Mesenchymal stem cell (in vitro differentiated cells and primary cell): ENCODE measurements at regions not wholly inside any gene's neighbourhood (a gene's known extent, or its start where the extent isn't known, plus 50 kb on each side); places are given as distances from the start of the nearest gene placed in this dataset.

Source experiments
- DNase-seq: peaks from one replicate; pipeline ENCODE4 v3.0.0-alpha.2; 2013
- H2AFZ ChIP-seq: one replicate; pipeline ENCODE4 v1.6.1; 2013; ENCODE audit warnings: low read depth, mild to moderate bottlenecking, control low read depth, inconsistent platforms, low read length, moderate library complexity
- H2AK5ac ChIP-seq: 2 replicates; pipeline ENCODE4 v1.6.1; 2013; ENCODE audit warnings: low read length, moderate library complexity, mild to moderate bottlenecking, inconsistent platforms; ENCODE audit not compliant: severe bottlenecking
- H2BK120ac ChIP-seq: one replicate; pipeline ENCODE4 v1.6.1; 2013; ENCODE audit warnings: low read depth, mild to moderate bottlenecking, inconsistent platforms, low read length, moderate library complexity
- H2BK12ac ChIP-seq, 2 experiments: one replicate each; pipeline ENCODE4 v1.6.1; 2013; ENCODE audit warnings: inconsistent platforms in 2 of 2, low read length in 2 of 2, mild to moderate bottlenecking in 2 of 2, moderate library complexity in 2 of 2, control low read depth in 1 of 2
- H2BK15ac ChIP-seq: one replicate; pipeline ENCODE4 v1.6.1; 2013; ENCODE audit warnings: mild to moderate bottlenecking, low read depth, inconsistent platforms; ENCODE audit not compliant: poor library complexity, severe bottlenecking
- H2BK5ac ChIP-seq: 2 replicates; pipeline ENCODE4 v1.6.1; 2013; ENCODE audit warnings: low read depth, mild to moderate bottlenecking, low read length, control low read depth, inconsistent platforms; ENCODE audit not compliant: poor library complexity, severe bottlenecking
- H3K14ac ChIP-seq, 2 experiments: one replicate each; pipeline ENCODE4 v1.6.1; 2013; ENCODE audit warnings: inconsistent platforms in 2 of 2, low read length in 2 of 2, control low read depth in 1 of 2, mild to moderate bottlenecking in 1 of 2, moderate library complexity in 1 of 2
- H3K18ac ChIP-seq, 2 experiments: one replicate each; pipeline ENCODE4 v1.6.1; 2013; ENCODE audit warnings: inconsistent platforms in 2 of 2, low read length in 2 of 2, control low read depth in 1 of 2, low read depth in 1 of 2, mild to moderate bottlenecking in 1 of 2
- H3K23ac ChIP-seq, 2 experiments: one replicate each; pipeline ENCODE4 v1.6.1; 2013; ENCODE audit warnings: inconsistent platforms in 2 of 2, low read length in 2 of 2, mild to moderate bottlenecking in 2 of 2, moderate library complexity in 2 of 2, control low read depth in 1 of 2
- H3K27ac ChIP-seq: 2 replicates; pipeline ENCODE4 v1.5.1; 2013; ENCODE audit warnings: mild to moderate bottlenecking, moderate library complexity, low read length, control low read depth, inconsistent platforms; ENCODE audit not compliant: poor library complexity, severe bottlenecking
- H3K27me3 ChIP-seq, 2 experiments: 2 replicates each; pipeline versions ENCODE4 v1.6.1 to v1.7.0; 2013; ENCODE audit warnings: low read length in 2 of 2, mild to moderate bottlenecking in 2 of 2, moderate library complexity in 2 of 2, control low read depth in 1 of 2, inconsistent platforms in 1 of 2; ENCODE audit not compliant: control insufficient read depth in 1 of 2, insufficient read depth in 1 of 2
- H3K36me3 ChIP-seq, 2 experiments: 2 replicates each; pipeline versions ENCODE4 v1.6.1 to v1.7.0; 2013; ENCODE audit warnings: low read length in 2 of 2, control low read depth in 1 of 2, inconsistent platforms in 1 of 2, low read depth in 1 of 2, mild to moderate bottlenecking in 1 of 2; ENCODE audit not compliant: insufficient read depth in 2 of 2, control insufficient read depth in 1 of 2
- H3K4ac ChIP-seq, 2 experiments: one replicate each; pipeline ENCODE4 v1.6.1; 2013; ENCODE audit warnings: inconsistent platforms in 2 of 2, low read length in 2 of 2, mild to moderate bottlenecking in 2 of 2, moderate library complexity in 2 of 2, control low read depth in 1 of 2, low read depth in 1 of 2
- H3K4me1 ChIP-seq: 2 replicates; pipeline ENCODE4 v1.6.1; 2013; ENCODE audit warnings: low read depth, low read length, control low read depth; ENCODE audit not compliant: control insufficient read depth, insufficient read depth
- H3K4me2 ChIP-seq: 2 replicates; pipeline ENCODE4 v1.6.1; 2013; ENCODE audit warnings: low read length, mild to moderate bottlenecking, inconsistent platforms; ENCODE audit not compliant: poor library complexity, severe bottlenecking
- H3K4me3 ChIP-seq, 2 experiments: 2 replicates each; pipeline versions ENCODE4 v1.5.1 to v1.7.0; 2013; ENCODE audit warnings: low read length in 2 of 2, mild to moderate bottlenecking in 2 of 2, control low read depth in 1 of 2, low read depth in 1 of 2; ENCODE audit not compliant: insufficient read depth in 1 of 2
- H3K79me1 ChIP-seq: replicated peaks from 2 replicates; pipeline ENCODE4 v1.6.1; 2013; ENCODE audit warnings: mild to moderate bottlenecking, control low read depth, low read length, inconsistent platforms; ENCODE audit not compliant: poor library complexity, severe bottlenecking
- H3K9ac ChIP-seq: 2 replicates; pipeline ENCODE4 v1.7.0; 2013; ENCODE audit warnings: mild to moderate bottlenecking, low read length, moderate library complexity
- H3K9me3 ChIP-seq: 2 replicates; pipeline ENCODE4 v1.7.0; 2013; ENCODE audit warnings: mild to moderate bottlenecking, low read length; ENCODE audit not compliant: control insufficient read depth
- H4K8ac ChIP-seq: one replicate; pipeline ENCODE4 v1.6.1; 2013; ENCODE audit warnings: inconsistent platforms, mild to moderate bottlenecking, low read length, moderate library complexity
- H4K91ac ChIP-seq: one replicate; pipeline ENCODE4 v1.6.1; 2013; ENCODE audit warnings: mild to moderate bottlenecking, low read length, inconsistent platforms
- WGBS: methylation state at CpG from one replicate; pipeline ENCODE4 v1.1.7; 2013; ENCODE audit warnings: mixed read lengths; 5-methylcytosine and 5-hydroxymethylcytosine counted together

DNA sequence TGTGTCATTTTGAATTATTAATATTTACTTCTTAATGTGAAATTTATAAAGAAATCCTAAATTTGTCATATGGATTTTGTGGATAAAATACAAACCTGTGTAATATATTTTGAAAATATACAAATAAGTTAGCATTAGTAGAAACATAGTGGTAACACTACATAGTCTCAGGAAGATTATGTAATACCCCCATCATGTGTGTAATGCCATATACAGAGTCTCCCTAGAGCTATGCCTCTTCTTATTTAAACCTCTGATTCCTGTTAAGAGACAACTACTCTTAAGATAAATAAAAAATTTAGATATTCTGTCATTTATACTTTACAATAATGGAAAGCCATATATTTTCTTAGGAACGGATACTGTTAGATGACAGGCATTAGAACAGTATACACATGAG, 2012.0 kb upstream of the LRRTM1 start:
- Histone ChIP-seq H4K91ac (no peak overlapping the region), H2BK5ac (no peak overlapping the region), H3K9me3 (no peaks in the 10 kb centered on the region), H2BK120ac (no peak overlapping the region), H3K23ac (no peak overlapping the region), H3K14ac (no peak overlapping the region), H3K36me3 (no peaks in the 10 kb centered on the region), H3K4me1 (no peaks in the 10 kb centered on the region), H2AK5ac (no peak overlapping the region), H3K18ac (no peak overlapping the region), H4K8ac (no peak overlapping the region), H2AFZ (no peak overlapping the region), H3K9ac (no peak overlapping the region), H3K4ac (no peak overlapping the region), H3K79me1 (no peaks in the 10 kb centered on the region), H2BK12ac (no peak overlapping the region), H3K27me3 (no peaks in the 10 kb centered on the region), H3K4me3 (no peak overlapping the region), H2BK15ac (no peak overlapping the region), H3K4me2 (no peak overlapping the region), H3K27ac (no peak overlapping the region)
- WGBS: 75% methylated on average over 1 of the region's 1 CpG
- no peak for DNase-seq

DNA sequence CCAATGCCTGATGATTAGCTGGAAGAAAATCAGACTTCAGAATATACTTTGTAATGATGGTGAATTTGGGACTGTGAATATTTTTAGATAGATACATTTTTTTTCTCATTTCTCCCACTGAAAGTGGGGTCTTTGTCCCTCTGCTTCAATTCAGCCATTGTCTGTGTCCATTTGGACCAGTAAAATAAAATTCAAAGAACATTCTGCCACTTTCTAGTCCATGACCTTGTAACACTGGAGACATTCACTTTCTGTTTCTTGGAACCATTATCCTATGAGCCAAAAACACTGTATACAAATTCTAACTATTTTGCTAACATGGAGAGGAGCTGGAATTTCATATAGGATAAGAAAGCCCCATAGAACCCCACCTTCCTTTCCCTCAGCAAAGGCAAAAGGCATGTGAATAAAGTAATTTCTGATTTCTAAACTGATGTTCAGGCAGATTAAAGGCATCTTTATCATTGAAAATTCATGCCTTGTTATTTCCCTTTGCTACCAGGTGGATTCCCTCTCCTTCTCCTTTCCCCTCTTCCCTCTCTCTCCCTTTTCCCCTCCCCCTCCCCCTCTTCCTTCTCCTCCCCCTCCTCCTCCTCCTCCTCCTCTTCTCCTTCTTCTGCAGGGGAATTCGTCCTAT, 2010.4 kb upstream of the LRRTM1 start:
- Histone ChIP-seq H3K23ac (no peak overlapping the region), H2BK12ac (no peak overlapping the region), H2AFZ (no peak overlapping the region), H3K4me1 (no peaks in the 10 kb centered on the region), H3K4me2 (no peak overlapping the region), H3K4me3 (no peak overlapping the region), H2BK120ac (no peak overlapping the region), H3K9me3 (no peaks in the 10 kb centered on the region), H4K91ac (no peak overlapping the region), H2AK5ac (no peak overlapping the region), H3K9ac (no peak overlapping the region), H3K14ac (no peak overlapping the region), H3K27ac (no peak overlapping the region), H3K4ac (no peak overlapping the region), H3K79me1 (no peaks in the 10 kb centered on the region), H2BK5ac (no peak overlapping the region), H3K36me3 (no peaks in the 10 kb centered on the region), H4K8ac (no peak overlapping the region), H2BK15ac (no peak overlapping the region), H3K18ac (no peak overlapping the region), H3K27me3 (no peaks in the 10 kb centered on the region)
- no peak for DNase-seq
- WGBS: 60% methylated on average over 1 of the region's 1 CpG

DNA sequence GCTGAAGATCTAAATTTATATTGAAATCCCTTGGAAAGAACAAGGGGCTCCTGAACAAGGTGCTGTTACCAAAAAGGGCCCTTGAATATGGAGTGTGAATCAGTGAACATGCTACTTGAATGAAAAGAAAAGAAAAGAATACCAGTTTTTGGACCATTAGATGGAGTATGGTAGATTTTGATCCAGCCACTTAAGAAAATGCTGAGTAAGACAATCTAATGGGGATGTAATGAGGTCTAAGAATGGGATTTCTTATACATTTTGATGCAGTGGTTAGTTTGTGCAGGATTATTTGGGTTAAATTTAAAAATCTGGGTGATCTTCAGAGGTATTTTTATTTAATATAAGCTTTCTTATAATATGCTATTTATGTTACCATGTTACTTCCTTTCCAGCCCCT, 2003.0 kb upstream of the LRRTM1 start:
- Histone ChIP-seq H3K18ac (no peak overlapping the region), H3K4me3 (no peak overlapping the region), H3K4ac (no peak overlapping the region), H3K79me1 (no peaks in the 10 kb centered on the region), H3K9me3 (peaks cover 7% of the 10 kb centered on the region), H3K9ac (no peak overlapping the region), H3K27ac (no peak overlapping the region), H3K4me2 (no peak overlapping the region), H2BK5ac (no peak overlapping the region), H3K14ac (no peak overlapping the region), H2AFZ (no peak overlapping the region), H3K4me1 (no peaks in the 10 kb centered on the region), H2BK120ac (no peak overlapping the region), H4K8ac (no peak overlapping the region), H2BK15ac (no peak overlapping the region), H2BK12ac (no peak overlapping the region), H4K91ac (no peak overlapping the region), H3K23ac (no peak overlapping the region), H3K36me3 (no peaks in the 10 kb centered on the region), H3K27me3 (no peaks in the 10 kb centered on the region), H2AK5ac (no peak overlapping the region)
- DNase-seq: no peak

DNA sequence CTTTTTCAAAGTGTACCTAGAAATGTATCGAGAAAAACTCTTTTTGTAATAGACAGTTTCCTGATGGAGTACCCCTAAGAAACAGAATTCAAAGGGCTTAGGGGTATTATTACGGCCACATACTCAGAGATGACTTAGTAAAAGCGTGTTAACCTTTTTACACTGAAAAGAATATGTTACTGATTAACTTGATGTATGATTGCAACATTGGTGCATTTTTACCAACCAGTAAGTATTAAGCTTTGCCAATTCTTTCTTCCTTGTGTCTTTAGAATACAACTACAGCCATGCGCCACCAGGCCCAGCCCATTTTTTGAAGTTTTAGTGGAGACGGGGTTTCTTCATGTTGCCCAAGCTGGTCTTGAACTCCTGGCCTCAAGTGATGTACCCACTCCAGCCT, 1997.0 kb upstream of the LRRTM1 start:
- no peaks in the 10 kb centered on the region for H3K36me3 ChIP-seq
- no peak overlapping the region for H2BK12ac ChIP-seq
- no peak overlapping the region for H2BK15ac ChIP-seq
- no peak overlapping the region for H2BK120ac ChIP-seq
- H2BK5ac ChIP-seq: no peak overlapping the region
- no peak overlapping the region for H3K4me2 ChIP-seq
- no peak overlapping the region for H4K91ac ChIP-seq
- H4K8ac ChIP-seq: no peak overlapping the region
- no peak overlapping the region for H3K9ac ChIP-seq
- no peak overlapping the region for H2AK5ac ChIP-seq
- no peak overlapping the region for H3K14ac ChIP-seq
- WGBS: 90% methylated on average over 4 of the region's 5 CpGs
- H2AFZ ChIP-seq: no peak overlapping the region
- H3K27ac ChIP-seq: no peak overlapping the region
- no peak overlapping the region for H3K18ac ChIP-seq
- H3K4ac ChIP-seq: no peak overlapping the region
- no peaks in the 10 kb centered on the region for H3K27me3 ChIP-seq
- H3K9me3 ChIP-seq: peaks cover 4% of the 10 kb centered on the region
- H3K23ac ChIP-seq: no peak overlapping the region
- DNase-seq: no peak
- H3K4me3 ChIP-seq: no peak overlapping the region
- no peaks in the 10 kb centered on the region for H3K79me1 ChIP-seq
- no peaks in the 10 kb centered on the region for H3K4me1 ChIP-seq
